ENCODE measurements at regions not wholly inside any gene's neighbourhood (a gene's known extent, or its start where the extent isn't known, plus 50 kb on each side); places are given as distances from the start of the nearest gene placed in this dataset.

DNA sequence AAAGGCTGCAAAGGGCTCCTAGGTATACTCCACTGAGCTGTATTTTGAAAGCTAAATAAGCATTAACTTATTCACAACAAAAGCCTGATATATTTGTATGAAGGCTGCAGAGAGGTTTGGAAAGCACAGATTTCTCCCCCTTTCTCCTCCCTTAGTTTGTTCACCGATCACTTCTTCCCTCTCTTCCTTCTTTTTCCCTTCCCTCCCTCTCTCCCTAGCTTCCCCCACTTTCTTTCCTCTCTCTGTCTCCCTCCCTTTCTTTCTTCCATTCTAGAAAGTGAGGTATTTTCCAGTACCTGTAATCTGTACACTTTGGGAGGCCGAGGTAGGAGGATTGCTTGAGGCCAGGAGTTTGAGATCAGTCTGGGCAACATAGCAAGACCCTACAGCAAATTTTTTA, 62.1 kb downstream of the HHEX start (continued):
- TF ChIP-seq, protein P1, sequence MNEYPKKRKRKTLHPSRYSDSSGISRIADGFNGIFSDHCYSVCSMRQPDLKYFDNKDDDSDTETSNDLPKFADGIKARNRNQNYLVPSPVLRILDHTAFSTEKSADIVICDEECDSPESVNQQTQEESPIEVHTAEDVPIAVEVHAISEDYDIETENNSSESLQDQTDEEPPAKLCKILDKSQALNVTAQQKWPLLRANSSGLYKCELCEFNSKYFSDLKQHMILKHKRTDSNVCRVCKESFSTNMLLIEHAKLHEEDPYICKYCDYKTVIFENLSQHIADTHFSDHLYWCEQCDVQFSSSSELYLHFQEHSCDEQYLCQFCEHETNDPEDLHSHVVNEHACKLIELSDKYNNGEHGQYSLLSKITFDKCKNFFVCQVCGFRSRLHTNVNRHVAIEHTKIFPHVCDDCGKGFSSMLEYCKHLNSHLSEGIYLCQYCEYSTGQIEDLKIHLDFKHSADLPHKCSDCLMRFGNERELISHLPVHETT (CRISPR knock-in tag; conservative IDR thresholded peaks at IDR 0.05 in 1 of 2, IDR thresholded peaks at IDR 0.05 in 1 of 2), result no peak
- TF ChIP-seq HCFC1 (IDR thresholded peaks at IDR 0.05; ENCODE audit: low read depth, low read length), result no peak
- no peak for TF ChIP-seq BRD4 (IDR thresholded peaks at IDR 0.05)
- TF ChIP-seq, protein P2, sequence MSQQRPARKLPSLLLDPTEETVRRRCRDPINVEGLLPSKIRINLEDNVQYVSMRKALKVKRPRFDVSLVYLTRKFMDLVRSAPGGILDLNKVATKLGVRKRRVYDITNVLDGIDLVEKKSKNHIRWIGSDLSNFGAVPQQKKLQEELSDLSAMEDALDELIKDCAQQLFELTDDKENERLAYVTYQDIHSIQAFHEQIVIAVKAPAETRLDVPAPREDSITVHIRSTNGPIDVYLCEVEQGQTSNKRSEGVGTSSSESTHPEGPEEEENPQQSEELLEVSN (IDR thresholded peaks at IDR 0.05; ENCODE audit: borderline replicate concordance in 1 of 2, extremely low read depth in 1 of 2, insufficient read depth in 1 of 2, insufficient read length in 1 of 2, low read depth in 1 of 2, low read length in 1 of 2, poor library complexity in 1 of 2, severe bottlenecking in 1 of 2), result no peak
- TF ChIP-seq, protein P3, sequence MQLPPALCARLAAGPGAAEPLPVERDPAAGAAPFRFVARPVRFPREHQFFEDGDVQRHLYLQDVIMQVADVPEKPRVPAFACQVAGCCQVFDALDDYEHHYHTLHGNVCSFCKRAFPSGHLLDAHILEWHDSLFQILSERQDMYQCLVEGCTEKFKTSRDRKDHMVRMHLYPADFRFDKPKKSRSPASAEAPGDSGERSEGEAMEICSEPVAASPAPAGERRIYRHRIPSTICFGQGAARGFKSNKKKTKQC (CRISPR knock-in tag; IDR thresholded peaks at IDR 0.05), result no peak

DNA sequence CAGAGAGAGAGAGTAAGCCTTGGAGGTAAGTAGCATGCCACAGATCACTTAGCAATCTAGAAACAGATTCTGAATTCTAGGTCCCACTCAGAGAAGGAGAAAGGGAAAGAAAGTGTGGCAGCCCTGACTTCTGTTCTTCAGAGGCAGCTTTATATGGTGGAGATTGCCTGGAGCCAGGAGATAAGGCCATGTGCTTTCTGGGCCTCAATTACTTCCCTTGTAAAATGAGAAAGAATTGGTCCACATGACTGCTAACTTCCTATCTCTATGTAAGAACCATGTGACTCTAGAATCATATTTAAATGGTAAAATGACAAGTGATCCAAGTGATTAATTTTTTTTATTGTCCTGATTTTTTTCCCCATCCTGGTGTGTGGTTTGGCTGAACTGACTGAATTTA, 64.1 kb downstream of the HHEX start:
- Histone ChIP-seq H3K9ac (ENCODE audit: insufficient read depth in 1 of 2, low read depth in 2 of 2, low read length in 2 of 2) (no peak overlapping the region), H3K36me3 (ENCODE audit: control insufficient read depth, insufficient read depth, low read length) (no peaks in the 10 kb centered on the region), H3K79me2 (ENCODE audit: control insufficient read depth, insufficient read depth, low read length) (peaks cover 3% of the 10 kb centered on the region; the same call in 1 of the 3 replicates), H2AFZ (ENCODE audit: low read depth, low read length) (no peak overlapping the region), H3K27ac (ENCODE audit: extremely low read depth, low read depth, low read length) (peak overlapping the region; percentile 58; the same call in 2 of the 3 replicates), H4K20me1 (replicated peaks; ENCODE audit: control insufficient read depth, insufficient read depth, low read length) (no peaks in the 10 kb centered on the region), H3K4me3 (no peak overlapping the region), H3K4me1 (replicated peaks in 1 of 2; ENCODE audit: control insufficient read depth in 2 of 2, insufficient read depth in 2 of 2, low read length in 2 of 2) (peaks cover 11 to 42% of the 10 kb centered on the region in 2 experiments), H3K27me3 (ENCODE audit: control insufficient read depth in 2 of 2, insufficient read depth in 2 of 2, low read length in 2 of 2) (no peaks in the 10 kb centered on the region), H3K4me2 (ENCODE audit: insufficient read depth, low read length) (no peak overlapping the region), H3K9me3 (replicated peaks; ENCODE audit: control insufficient read depth, insufficient read depth, low read depth, low read length) (no peaks in the 10 kb centered on the region), H3K9me1 (ENCODE audit: control insufficient read depth, insufficient read depth, low read length) (no peaks in the 10 kb centered on the region)
- ATAC-seq (no peak), FAIRE-seq (peak; percentile 74), DNase-seq (ENCODE audit: extremely low read depth in 1 of 4, low spot score in 3 of 4) (peak; percentile 14 to 76 (median 36))
- in situ Hi-C loops (cut with MboI) (no loop called here), intact Hi-C loops (cut with micrococcal nuclease) (no loop called here)
- POLR2A ChIA-PET, result interaction anchor here (1.1 to 2.1 kb wide), 2 partner anchors 13 to 75 kb away, joined by 5 to 7 read pairs; no protein-coding TSS in a partner anchor
- no TSS peak for BruUV-seq (replicated peaks)
- CTCF ChIA-PET (ENCODE audit: low intra/inter-chr PET ratio), result interaction anchor here (0.9 kb wide), 1 partner anchor 64 kb away, joined by 3 read pairs; the partner anchor contains the start of gene HHEX
- TF ChIP-seq XRCC4 (IDR thresholded peaks at IDR 0.05; ENCODE audit: extremely low read depth, insufficient read depth, insufficient read length), result no peak
- TF ChIP-seq NR2F6 (CRISPR knock-in tag; IDR thresholded peaks at IDR 0.05), result no peak
- TF ChIP-seq, protein P4, sequence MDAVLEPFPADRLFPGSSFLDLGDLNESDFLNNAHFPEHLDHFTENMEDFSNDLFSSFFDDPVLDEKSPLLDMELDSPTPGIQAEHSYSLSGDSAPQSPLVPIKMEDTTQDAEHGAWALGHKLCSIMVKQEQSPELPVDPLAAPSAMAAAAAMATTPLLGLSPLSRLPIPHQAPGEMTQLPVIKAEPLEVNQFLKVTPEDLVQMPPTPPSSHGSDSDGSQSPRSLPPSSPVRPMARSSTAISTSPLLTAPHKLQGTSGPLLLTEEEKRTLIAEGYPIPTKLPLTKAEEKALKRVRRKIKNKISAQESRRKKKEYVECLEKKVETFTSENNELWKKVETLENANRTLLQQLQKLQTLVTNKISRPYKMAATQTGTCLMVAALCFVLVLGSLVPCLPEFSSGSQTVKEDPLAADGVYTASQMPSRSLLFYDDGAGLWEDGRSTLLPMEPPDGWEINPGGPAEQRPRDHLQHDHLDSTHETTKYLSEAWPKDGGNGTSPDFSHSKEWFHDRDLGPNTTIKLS (IDR thresholded peaks at IDR 0.05; ENCODE audit: borderline replicate concordance, low read depth), result no peak
- no peak for TF ChIP-seq BCL6 (CRISPR knock-in tag; IDR thresholded peaks at IDR 0.05)
- TF ChIP-seq ZNF780A (CRISPR knock-in tag; IDR thresholded peaks at IDR 0.05), result no peak
- TF ChIP-seq MTA2 (IDR thresholded peaks at IDR 0.05; ENCODE audit: low read depth), result no peak
- TF ChIP-seq STAT5B (CRISPR knock-in tag; IDR thresholded peaks at IDR 0.05), result no peak
- no peak for TF ChIP-seq ARHGAP35 (IDR thresholded peaks at IDR 0.05; ENCODE audit: partially characterized antibody)
- no peak for TF ChIP-seq ZNF224 (CRISPR knock-in tag; IDR thresholded peaks at IDR 0.05)
- peak; percentile 49; the same call in 1 of the 2 replicates for TF ChIP-seq ZNF766 (CRISPR knock-in tag; conservative IDR thresholded peaks at IDR 0.05)
- TF ChIP-seq, protein P5, sequence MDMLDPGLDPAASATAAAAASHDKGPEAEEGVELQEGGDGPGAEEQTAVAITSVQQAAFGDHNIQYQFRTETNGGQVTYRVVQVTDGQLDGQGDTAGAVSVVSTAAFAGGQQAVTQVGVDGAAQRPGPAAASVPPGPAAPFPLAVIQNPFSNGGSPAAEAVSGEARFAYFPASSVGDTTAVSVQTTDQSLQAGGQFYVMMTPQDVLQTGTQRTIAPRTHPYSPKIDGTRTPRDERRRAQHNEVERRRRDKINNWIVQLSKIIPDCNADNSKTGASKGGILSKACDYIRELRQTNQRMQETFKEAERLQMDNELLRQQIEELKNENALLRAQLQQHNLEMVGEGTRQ (CRISPR knock-in tag; IDR thresholded peaks at IDR 0.05), result peak; percentile 38

Measured in K562 (cell line).